ENCODE measurements at regions not wholly inside any gene's neighbourhood (a gene's known extent, or its start where the extent isn't known, plus 50 kb on each side); places are given as distances from the start of the nearest gene placed in this dataset.

- no peak for TF ChIP-seq CTCF (IDR thresholded peaks at IDR 0.05)
- no peak for TF ChIP-seq EZH2 (IDR thresholded peaks at IDR 0.05; ENCODE audit: borderline replicate concordance, insufficient read depth, low read depth, low read length, poor library complexity, severe bottlenecking)
Measured at GRCh38 chr2:215527736-215528135, 91.9 kb upstream of the FN1 start.
